A549 (cell line): ENCODE measurements at regions not wholly inside any gene's neighbourhood (a gene's known extent, or its start where the extent isn't known, plus 50 kb on each side); places are given as distances from the start of the nearest gene placed in this dataset.
"Not testable (repeated sequence)": the region's sequence is repeated elsewhere in the genome, so short reads cannot be mapped to it uniquely, and the experiment has no call there.

ENCODE experiments used
- ATAC-seq, 2 experiments: fragments of 200-7000 bp in 1 of 2; fragments of >200 bp in 1 of 2; cut with Nextera tagmentation in 1 of 2; cut with Tn5 transposase in 1 of 2; 3 replicates each; pipeline versions ENCODE4 v1.8.0 to v1.9.1; 2018 to 2020; ENCODE audit warnings: mild to moderate bottlenecking in 1 of 2, moderate library complexity in 1 of 2
- CTCF ChIA-PET: fragments of 300-600 bp; sonication (Branson Sonifier 250); formaldehyde crosslinking; extraction: SDS; loops from one replicate; lab custom pipeline; 2021; ENCODE audit warnings: antibody characterized with exemption, inconsistent platforms; lab: Yijun Ruan, JAX
- POLR2A ChIA-PET: fragments of 350-600 bp; formaldehyde crosslinking; extraction: SDS; loops from one replicate; lab custom pipeline; 2021; ENCODE audit warnings: antibody characterized with exemption, inconsistent platforms; lab: Yijun Ruan, JAX
- DNase-seq, 2 experiments: peaks; one replicate each; pipeline versions ENCODE4 v3.0.0 to v3.0.0-alpha.2; 2011 to 2016; ENCODE audit warnings: low read depth in 1 of 2, low spot score in 1 of 2
- FAIRE-seq: peaks from 2 replicates; lab custom pipeline; 2011; peaks lifted over from hg19 to GRCh38; lab: Jason Lieb, UNC
- H3K27ac ChIP-seq, 2 experiments: fragments of >200 bp; sonication (Bioruptor Twin); formaldehyde crosslinking; 3 replicates each; pipeline ENCODE4 v1.5.1; 2016 to 2017
- H3K4me1 ChIP-seq: fragments of >200 bp; sonication (Bioruptor Twin); formaldehyde crosslinking; 3 replicates; pipeline ENCODE4 v1.6.1; 2016
- H3K4me2 ChIP-seq: fragments of >200 bp; sonication (Bioruptor Twin); formaldehyde crosslinking; 3 replicates; pipeline ENCODE4 v1.6.1; 2016
- H3K4me3 ChIP-seq: fragments of >200 bp; sonication (Bioruptor Twin); formaldehyde crosslinking; 3 replicates; pipeline ENCODE4 v1.5.1; 2016
- H3K9me3 ChIP-seq: fragments of >200 bp; sonication (Bioruptor Twin); formaldehyde crosslinking; 3 replicates; pipeline ENCODE4 v1.6.1; 2016
- CBX2 ChIP-seq: fragments of 200-600 bp; sonication (generic); IDR thresholded peaks from 2 replicates; pipeline ENCODE4 v1.6.1; 2016; ENCODE audit warnings: low read depth, mild to moderate bottlenecking, borderline replicate concordance
- CHD2 ChIP-seq: fragments of 150-350 bp; IDR thresholded peaks from 2 replicates; pipeline ENCODE4 v1.6.1; 2014; ENCODE audit warnings: low read length; ENCODE audit not compliant: partially characterized antibody
- FOSL2 ChIP-seq, 2 experiments: fragments of 450-650 bp in 1 of 2; fragments of >200 bp in 1 of 2; sonication (Bioruptor Twin) in 1 of 2; formaldehyde crosslinking; IDR thresholded peaks; 2 replicates each; pipeline versions ENCODE4 v1.5.0 to v1.6.1; 2016 to 2020; ENCODE audit warnings: mild to moderate bottlenecking in 1 of 2, moderate library complexity in 1 of 2
- HEYL ChIP-seq: fragments of 250-450 bp; sonication (Bioruptor Pico); IDR thresholded peaks from 2 replicates; pipeline ENCODE4 v1.8.0; 2021; ENCODE audit warnings: mild to moderate bottlenecking, moderate library complexity
- HOXA7 ChIP-seq: fragments of 250-450 bp; sonication (Bioruptor Pico); IDR thresholded peaks from 2 replicates; pipeline ENCODE4 v1.5.0; 2020; ENCODE audit warnings: mild to moderate bottlenecking, moderate library complexity
- HOXB5 ChIP-seq: fragments of 250-450 bp; sonication (Bioruptor Pico); IDR thresholded peaks from 2 replicates; pipeline ENCODE4 v1.5.0; 2020; ENCODE audit warnings: mild to moderate bottlenecking, moderate library complexity
- KDM1A ChIP-seq: fragments of 200-600 bp; sonication (generic); IDR thresholded peaks from 2 replicates; pipeline ENCODE4 v1.6.1; 2016; ENCODE audit warnings: low read depth, mild to moderate bottlenecking
- KDM5A ChIP-seq: fragments of 200-600 bp; sonication (generic); IDR thresholded peaks from 2 replicates; pipeline ENCODE4 v1.6.1; 2016; ENCODE audit warnings: antibody characterized with exemption, mild to moderate bottlenecking
- NFE2L2 ChIP-seq: fragments of 150-350 bp; conservative IDR thresholded peaks from 2 replicates; pipeline ENCODE4 v1.6.1; 2014; ENCODE audit warnings: low read length
- NR3C1 ChIP-seq: fragments of >200 bp; sonication (Bioruptor Twin); formaldehyde crosslinking; IDR thresholded peaks from 3 replicates; pipeline ENCODE4 v1.6.1; 2017
- PHF8 ChIP-seq: fragments of 200-600 bp; sonication (generic); IDR thresholded peaks from 2 replicates; pipeline ENCODE4 v1.6.1; 2016; ENCODE audit warnings: low read depth, mild to moderate bottlenecking, antibody characterized with exemption, moderate library complexity, borderline replicate concordance
- RAD21 ChIP-seq, 2 experiments: fragments of >200 bp in 1 of 2; sonication (Bioruptor Twin) in 1 of 2; formaldehyde crosslinking in 1 of 2; IDR thresholded peaks in 1 of 2; conservative IDR thresholded peaks in 1 of 2; 2 replicates in 1 of 2; 3 replicates in 1 of 2; pipeline ENCODE4 v1.6.1; 2012 to 2018; ENCODE audit warnings: inconsistent platforms in 1 of 2
- RCOR1 ChIP-seq: fragments of 150-350 bp; IDR thresholded peaks from 2 replicates; pipeline ENCODE4 v1.6.1; 2014; ENCODE audit warnings: antibody characterized with exemption, low read length, low read depth
- RNF2 ChIP-seq: fragments of 200-600 bp; sonication (generic); IDR thresholded peaks from 2 replicates; pipeline ENCODE4 v1.6.1; 2016; ENCODE audit warnings: low read depth, mild to moderate bottlenecking, antibody characterized with exemption, moderate library complexity, borderline replicate concordance
- SMC3 ChIP-seq: fragments of >200 bp; sonication (Bioruptor Twin); formaldehyde crosslinking; IDR thresholded peaks from 3 replicates; pipeline ENCODE4 v1.6.1; 2018; ENCODE audit warnings: inconsistent platforms
- ZFP36 ChIP-seq: fragments of 450-650 bp; IDR thresholded peaks from 2 replicates; pipeline ENCODE4 v1.6.1; 2014; ENCODE audit warnings: borderline replicate concordance; ENCODE audit not compliant: partially characterized antibody
- ZNF302 ChIP-seq: fragments of 250-450 bp; sonication (Bioruptor Pico); IDR thresholded peaks from 2 replicates; pipeline ENCODE4 v1.9.0; 2021; ENCODE audit warnings: inconsistent platforms, mild to moderate bottlenecking, moderate library complexity
- ZSCAN20 ChIP-seq: fragments of 250-450 bp; sonication (Bioruptor Pico); IDR thresholded peaks from 2 replicates; pipeline ENCODE4 v1.8.0; 2022; ENCODE audit warnings: mild to moderate bottlenecking, moderate library complexity
- WGBS: methylation state at CpG from one replicate; pipeline ENCODE4 v1.1.6; 2017; ENCODE audit errors: missing lambda C conversion rate; 5-methylcytosine and 5-hydroxymethylcytosine counted together
- TF ChIP-seq, protein P1 (sequence below): fragments of 150-350 bp; IDR thresholded peaks from 2 replicates; pipeline ENCODE4 v1.6.1; 2014; ENCODE audit warnings: low read depth, mild to moderate bottlenecking, low read length
- TF ChIP-seq, protein P2 (sequence below): fragments of >200 bp; sonication (Bioruptor Twin); formaldehyde crosslinking; IDR thresholded peaks from 2 replicates; pipeline ENCODE4 v1.6.1; 2016
- TF ChIP-seq, protein P3 (sequence below): fragments of 250-450 bp; sonication (Bioruptor Pico); IDR thresholded peaks from 2 replicates; pipeline ENCODE4 v1.5.0; 2020; ENCODE audit warnings: low read depth, mild to moderate bottlenecking, moderate library complexity

DNA sequence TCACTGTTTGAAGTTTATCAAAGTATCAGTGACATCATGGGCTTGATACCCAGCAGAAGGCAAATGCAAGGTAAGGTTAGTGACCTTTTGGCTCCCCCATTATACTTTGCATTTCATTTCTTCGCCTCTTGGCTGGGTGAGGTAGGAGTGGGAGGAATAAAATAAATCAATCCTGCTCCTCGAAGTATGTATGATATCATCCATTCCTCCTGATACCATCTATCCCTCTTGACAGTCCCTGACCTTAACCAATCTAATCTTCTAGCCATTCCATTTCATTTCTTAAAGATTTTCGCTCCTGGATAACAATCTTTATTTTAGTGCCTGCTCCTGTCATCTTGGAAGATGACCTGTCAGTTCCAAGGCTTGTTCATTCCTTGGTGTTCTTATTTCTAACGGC, 1083.3 kb downstream of the NXPH1 start:
- POLR2A ChIA-PET, result no interaction called here
- Histone ChIP-seq H3K4me2 (no peak overlapping the region), H3K4me3 (no peak overlapping the region), H3K9me3 (no peaks in the 10 kb centered on the region), H3K4me1 (no peaks in the 10 kb centered on the region), H3K27ac (no peak overlapping the region)
- DNase-seq (no peak), FAIRE-seq (no peak), ATAC-seq (no peak)
- TF ChIP-seq FOSL2 (IDR thresholded peaks at IDR 0.05) (no peak), FOSL2 (CRISPR knock-in tag; IDR thresholded peaks at IDR 0.05) (no peak), SMC3 (no peak)
- 2% methylated on average over 4 of the region's 4 CpGs for WGBS
- CTCF ChIA-PET, result no interaction called here

DNA sequence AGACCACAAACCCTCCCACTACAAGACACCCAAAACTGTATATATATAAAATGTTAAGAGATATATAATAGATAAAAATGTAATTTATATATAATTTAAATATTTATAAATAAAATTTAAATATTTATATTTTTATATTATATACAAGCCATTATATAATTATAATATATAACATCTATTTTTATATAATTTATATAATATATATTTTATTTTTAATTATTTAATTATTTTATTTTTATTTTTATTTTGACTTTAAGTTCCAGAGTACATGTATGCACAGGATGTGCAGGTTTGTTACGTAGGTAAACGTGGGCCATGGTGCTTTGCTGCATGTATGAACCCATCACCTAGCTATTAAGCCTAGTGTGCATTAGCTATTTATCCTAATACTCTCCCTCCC, 1090.2 kb downstream of the NXPH1 start:
- Histone ChIP-seq H3K4me2 (no peak overlapping the region), H3K9me3 (no peaks in the 10 kb centered on the region), H3K27ac (no peak overlapping the region), H3K4me1 (no peaks in the 10 kb centered on the region), H3K4me3 (no peak overlapping the region)
- 19% methylated on average over 2 of the region's 2 CpGs for WGBS
- ATAC-seq (no peak), FAIRE-seq (no peak), DNase-seq (no peak)
- ChIA-PET POLR2A (no interaction called here), CTCF (interaction anchor here (0.6 kb wide), 1 partner anchor 200 kb away, joined by 3 read pairs; no protein-coding TSS in a partner anchor)
- no peak for TF ChIP-seq RAD21 (conservative IDR thresholded peaks at IDR 0.05 in 1 of 2, IDR thresholded peaks at IDR 0.05 in 1 of 2)
- no peak for TF ChIP-seq CBX2
- TF ChIP-seq SMC3, result no peak
- TF ChIP-seq, protein P1, sequence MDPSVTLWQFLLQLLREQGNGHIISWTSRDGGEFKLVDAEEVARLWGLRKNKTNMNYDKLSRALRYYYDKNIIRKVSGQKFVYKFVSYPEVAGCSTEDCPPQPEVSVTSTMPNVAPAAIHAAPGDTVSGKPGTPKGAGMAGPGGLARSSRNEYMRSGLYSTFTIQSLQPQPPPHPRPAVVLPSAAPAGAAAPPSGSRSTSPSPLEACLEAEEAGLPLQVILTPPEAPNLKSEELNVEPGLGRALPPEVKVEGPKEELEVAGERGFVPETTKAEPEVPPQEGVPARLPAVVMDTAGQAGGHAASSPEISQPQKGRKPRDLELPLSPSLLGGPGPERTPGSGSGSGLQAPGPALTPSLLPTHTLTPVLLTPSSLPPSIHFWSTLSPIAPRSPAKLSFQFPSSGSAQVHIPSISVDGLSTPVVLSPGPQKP, result no peak
- TF ChIP-seq RNF2, result no peak
- no peak for TF ChIP-seq HEYL
- no peak for TF ChIP-seq RCOR1
- TF ChIP-seq ZSCAN20 (CRISPR knock-in tag), result no peak
- no peak for TF ChIP-seq HOXA7 (CRISPR knock-in tag)
- TF ChIP-seq, protein P2, sequence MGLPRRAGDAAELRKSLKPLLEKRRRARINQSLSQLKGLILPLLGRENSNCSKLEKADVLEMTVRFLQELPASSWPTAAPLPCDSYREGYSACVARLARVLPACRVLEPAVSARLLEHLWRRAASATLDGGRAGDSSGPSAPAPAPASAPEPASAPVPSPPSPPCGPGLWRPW, result no peak
- no peak for TF ChIP-seq NFE2L2
- TF ChIP-seq, protein P3, sequence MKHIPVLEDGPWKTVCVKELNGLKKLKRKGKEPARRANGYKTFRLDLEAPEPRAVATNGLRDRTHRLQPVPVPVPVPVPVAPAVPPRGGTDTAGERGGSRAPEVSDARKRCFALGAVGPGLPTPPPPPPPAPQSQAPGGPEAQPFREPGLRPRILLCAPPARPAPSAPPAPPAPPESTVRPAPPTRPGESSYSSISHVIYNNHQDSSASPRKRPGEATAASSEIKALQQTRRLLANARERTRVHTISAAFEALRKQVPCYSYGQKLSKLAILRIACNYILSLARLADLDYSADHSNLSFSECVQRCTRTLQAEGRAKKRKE (CRISPR knock-in tag), result no peak
- TF ChIP-seq CHD2, result no peak

DNA sequence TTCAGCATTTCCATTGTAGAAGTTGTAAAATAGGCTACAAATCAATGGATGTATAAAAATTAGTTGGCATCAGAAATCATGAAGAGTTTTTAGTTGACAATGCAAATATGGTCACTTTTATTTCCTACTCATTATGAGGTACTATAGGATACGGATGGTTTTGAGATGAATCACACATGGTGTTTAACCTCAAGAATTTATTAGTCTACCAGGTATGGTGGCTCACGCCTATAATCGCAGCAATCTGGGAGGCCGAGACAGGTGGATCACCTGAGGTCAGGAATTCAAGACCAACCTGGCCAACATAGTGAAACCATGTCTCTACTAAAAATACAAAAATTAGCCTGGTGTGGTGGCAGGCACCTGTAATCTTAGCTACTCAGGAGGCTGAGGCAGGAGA, 1119.0 kb downstream of the NXPH1 start:
- DNase-seq, POLR2A ChIA-PET, H3K4me1 ChIP-seq, H3K4me2 ChIP-seq, FAIRE-seq, CTCF ChIA-PET, ATAC-seq, H3K27ac ChIP-seq, H3K9me3 ChIP-seq, H3K4me3 ChIP-seq: not testable (repeated sequence)
- WGBS, result 3% methylated on average over 4 of the region's 4 CpGs

DNA sequence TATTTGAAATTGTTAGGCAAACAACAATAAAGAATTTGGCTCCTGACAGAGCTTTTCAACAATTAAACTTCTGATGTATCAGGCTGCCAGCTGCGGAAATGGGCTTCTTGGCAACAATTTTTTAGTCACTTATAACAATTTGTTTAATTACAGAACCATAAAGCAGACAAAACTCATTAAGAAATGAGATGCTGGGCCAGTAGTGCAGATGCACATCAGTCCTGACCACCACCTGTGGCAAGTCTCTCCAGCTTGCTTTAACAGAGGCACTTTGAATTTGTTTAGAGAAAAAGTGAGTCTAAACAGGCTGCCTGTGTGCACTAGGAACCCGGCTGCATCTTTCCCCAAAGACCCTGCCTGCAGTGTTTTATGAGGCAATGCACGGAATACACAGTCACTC, 1124.4 kb downstream of the NXPH1 start:
- H3K9me3 ChIP-seq, result no peaks in the 10 kb centered on the region
- DNase-seq (no peak), ATAC-seq (no peak), FAIRE-seq (no peak)
- no peak overlapping the region for H3K4me3 ChIP-seq
- ChIA-PET POLR2A (no interaction called here), CTCF (interaction anchor here (1.0 kb wide), 1 partner anchor 9 kb away, joined by 3 read pairs; no protein-coding TSS in a partner anchor)
- TF ChIP-seq KDM5A (no peak), KDM1A (no peak), FOSL2 (IDR thresholded peaks at IDR 0.05) (no peak), FOSL2 (CRISPR knock-in tag; IDR thresholded peaks at IDR 0.05) (no peak), ZNF302 (CRISPR knock-in tag) (no peak), PHF8 (no peak), NR3C1 (no peak), ZFP36 (no peak), SMC3 (no peak), HOXB5 (no peak), RCOR1 (no peak)
- TF ChIP-seq, protein P1, result no peak
- TF ChIP-seq, protein P3 (CRISPR knock-in tag), result no peak
- H3K4me2 ChIP-seq, result no peak overlapping the region
- WGBS, result 0% methylated on average over 3 of the region's 3 CpGs
- no peak overlapping the region for H3K27ac ChIP-seq
- H3K4me1 ChIP-seq, result no peaks in the 10 kb centered on the region
